ENCODE measurements at regions not wholly inside any gene's neighbourhood (a gene's known extent, or its start where the extent isn't known, plus 50 kb on each side); places are given as distances from the start of the nearest gene placed in this dataset.

DNA sequence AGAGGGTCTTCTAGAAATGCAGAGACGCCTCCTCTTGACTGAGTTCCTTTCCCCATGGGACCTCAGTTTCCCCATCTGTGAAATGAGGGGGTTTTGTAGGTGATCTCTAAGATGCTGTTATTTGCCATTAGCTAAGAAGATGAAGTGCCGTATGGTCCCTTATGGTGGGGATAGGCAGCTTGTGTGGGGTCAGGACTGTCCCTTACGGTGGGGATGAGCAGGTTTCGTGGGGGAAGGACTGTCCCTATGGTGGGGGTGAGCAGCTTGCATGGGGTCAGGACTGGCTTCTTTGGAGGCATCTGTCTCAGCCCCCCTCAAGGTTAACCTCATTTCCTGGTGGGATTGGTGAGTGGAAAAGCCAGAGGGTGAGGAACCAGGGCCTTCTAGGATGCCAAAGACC, 148.3 kb upstream of the GPR26 start:
- TF ChIP-seq, protein P1, sequence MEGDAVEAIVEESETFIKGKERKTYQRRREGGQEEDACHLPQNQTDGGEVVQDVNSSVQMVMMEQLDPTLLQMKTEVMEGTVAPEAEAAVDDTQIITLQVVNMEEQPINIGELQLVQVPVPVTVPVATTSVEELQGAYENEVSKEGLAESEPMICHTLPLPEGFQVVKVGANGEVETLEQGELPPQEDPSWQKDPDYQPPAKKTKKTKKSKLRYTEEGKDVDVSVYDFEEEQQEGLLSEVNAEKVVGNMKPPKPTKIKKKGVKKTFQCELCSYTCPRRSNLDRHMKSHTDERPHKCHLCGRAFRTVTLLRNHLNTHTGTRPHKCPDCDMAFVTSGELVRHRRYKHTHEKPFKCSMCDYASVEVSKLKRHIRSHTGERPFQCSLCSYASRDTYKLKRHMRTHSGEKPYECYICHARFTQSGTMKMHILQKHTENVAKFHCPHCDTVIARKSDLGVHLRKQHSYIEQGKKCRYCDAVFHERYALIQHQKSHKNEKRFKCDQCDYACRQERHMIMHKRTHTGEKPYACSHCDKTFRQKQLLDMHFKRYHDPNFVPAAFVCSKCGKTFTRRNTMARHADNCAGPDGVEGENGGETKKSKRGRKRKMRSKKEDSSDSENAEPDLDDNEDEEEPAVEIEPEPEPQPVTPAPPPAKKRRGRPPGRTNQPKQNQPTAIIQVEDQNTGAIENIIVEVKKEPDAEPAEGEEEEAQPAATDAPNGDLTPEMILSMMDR (optimal IDR thresholded peaks at IDR 0.05 in 1 of 3, IDR thresholded peaks at IDR 0.05 in 1 of 3, conservative IDR thresholded peaks at IDR 0.05 in 1 of 3; ENCODE audit: extremely low read depth in 1 of 3, insufficient read depth in 2 of 3, low read length in 3 of 3) = no peak
- no peak for TF ChIP-seq EZH2 (IDR thresholded peaks at IDR 0.05; ENCODE audit: low read length)
